Liver (tissue), 8 donors: ENCODE measurements at regions not wholly inside any gene's neighbourhood (a gene's known extent, or its start where the extent isn't known, plus 50 kb on each side); places are given as distances from the start of the nearest gene placed in this dataset.

Experiments
- DNase-seq: peaks from one replicate; pipeline ENCODE4 v3.0.0-alpha.2; 2017; ENCODE audit warnings: low spot score
- H3K27ac ChIP-seq, 2 donors: one replicate each; pipeline ENCODE4 v1.7.0; 2013; ENCODE audit warnings: inconsistent platforms in 2 of 2, low read length in 2 of 2, control low read depth in 1 of 2, low read depth in 1 of 2, mild to moderate bottlenecking in 1 of 2
- H3K27me3 ChIP-seq, 4 donors: one replicate each; pipeline versions ENCODE4 v1.6.1 to v1.7.0; 2013; ENCODE audit warnings: low read length in 3 of 4, inconsistent platforms in 1 of 4, mild to moderate bottlenecking in 1 of 4, moderate library complexity in 1 of 4; ENCODE audit not compliant: control insufficient read depth in 4 of 4, insufficient read depth in 4 of 4
- H3K36me3 ChIP-seq, 4 donors: one replicate each; pipeline versions ENCODE4 v1.6.1 to v1.7.0; 2013; ENCODE audit warnings: low read length in 3 of 4, mild to moderate bottlenecking in 3 of 4, low read depth in 1 of 4, moderate library complexity in 1 of 4; ENCODE audit not compliant: control insufficient read depth in 4 of 4, insufficient read depth in 3 of 4
- H3K4me1 ChIP-seq, 4 donors: one replicate each; pipeline versions ENCODE4 v1.6.1 to v1.7.0; 2013; ENCODE audit warnings: low read length in 3 of 4, mild to moderate bottlenecking in 3 of 4, moderate library complexity in 1 of 4; ENCODE audit not compliant: control insufficient read depth in 4 of 4, insufficient read depth in 4 of 4
- H3K4me3 ChIP-seq, 3 donors: one replicate each; pipeline versions ENCODE4 v1.6.1 to v1.7.0; 2013; ENCODE audit warnings: low read length in 3 of 3, control low read depth in 1 of 3, low read depth in 1 of 3, mild to moderate bottlenecking in 1 of 3
- H3K9ac ChIP-seq, 2 donors: one replicate each; pipeline ENCODE4 v1.7.0; 2013; ENCODE audit warnings: low read length in 2 of 2, mild to moderate bottlenecking in 2 of 2, moderate library complexity in 2 of 2, control low read depth in 1 of 2, low read depth in 1 of 2
- H3K9me3 ChIP-seq, 4 donors: one replicate each; pipeline versions ENCODE4 v1.6.1 to v1.7.0; 2013; ENCODE audit warnings: low read length in 3 of 4; ENCODE audit not compliant: control insufficient read depth in 4 of 4
- ATF3 ChIP-seq: IDR thresholded peaks from 2 replicates; pipeline ENCODE4 v1.6.1; 2016; ENCODE audit warnings: antibody characterized with exemption
- CTCF ChIP-seq: fragments of 150-350 bp; IDR thresholded peaks from 2 replicates; pipeline ENCODE4 v1.5.1; 2017; ENCODE audit warnings: improper control_type of control experiment, low read depth, low read length; ENCODE audit not compliant: missing input control
- EGR1 ChIP-seq, 2 donors: IDR thresholded peaks; 2 replicates each; pipeline ENCODE4 v1.6.1; 2016 to 2018; ENCODE audit warnings: antibody characterized with exemption in 2 of 2, low read depth in 2 of 2
- GABPA ChIP-seq, 2 donors: IDR thresholded peaks in 1 of 2; conservative IDR thresholded peaks in 1 of 2; 2 replicates each; pipeline ENCODE4 v1.6.1; 2016; ENCODE audit warnings: antibody characterized with exemption in 2 of 2, mild to moderate bottlenecking in 1 of 2, moderate library complexity in 1 of 2
- HNF4A ChIP-seq, 2 donors: conservative IDR thresholded peaks; 2 replicates each; pipeline ENCODE4 v1.6.1; 2016; ENCODE audit warnings: antibody characterized with exemption in 2 of 2, mild to moderate bottlenecking in 2 of 2
- HNF4G ChIP-seq: IDR thresholded peaks from 2 replicates; pipeline ENCODE4 v1.6.1; 2016; ENCODE audit warnings: antibody characterized with exemption
- JUND ChIP-seq, 2 donors: IDR thresholded peaks; 2 replicates each; pipeline ENCODE4 v1.6.1; 2016; ENCODE audit warnings: antibody characterized with exemption in 2 of 2
- MAX ChIP-seq: IDR thresholded peaks from 2 replicates; pipeline ENCODE4 v1.6.1; 2016; ENCODE audit warnings: antibody characterized with exemption
- NR2F2 ChIP-seq: IDR thresholded peaks from 2 replicates; pipeline ENCODE4 v1.6.1; 2016; ENCODE audit warnings: antibody characterized with exemption
- RAD21 ChIP-seq, 2 donors: IDR thresholded peaks; 2 replicates each; pipeline ENCODE4 v1.6.1; 2016; ENCODE audit warnings: antibody characterized with exemption in 2 of 2, mild to moderate bottlenecking in 2 of 2
- REST ChIP-seq: IDR thresholded peaks from 2 replicates; pipeline ENCODE4 v1.6.1; 2016; ENCODE audit warnings: antibody characterized with exemption, mild to moderate bottlenecking
- RXRA ChIP-seq, 2 donors: IDR thresholded peaks; 2 replicates each; pipeline ENCODE4 v1.6.1; 2017 to 2018; ENCODE audit warnings: antibody characterized with exemption in 2 of 2, mild to moderate bottlenecking in 1 of 2
- SP1 ChIP-seq: IDR thresholded peaks from 2 replicates; pipeline ENCODE4 v1.6.1; 2018; ENCODE audit warnings: antibody characterized with exemption, mild to moderate bottlenecking
- TAF1 ChIP-seq: conservative IDR thresholded peaks from 2 replicates; pipeline ENCODE4 v1.6.1; 2016; ENCODE audit warnings: antibody characterized with exemption, mild to moderate bottlenecking
- YY1 ChIP-seq: IDR thresholded peaks from 2 replicates; pipeline ENCODE4 v1.6.1; 2016; ENCODE audit warnings: antibody characterized with exemption, mild to moderate bottlenecking
- ZBTB33 ChIP-seq: IDR thresholded peaks from 2 replicates; pipeline ENCODE4 v1.6.1; 2016; ENCODE audit warnings: antibody characterized with exemption
- WGBS: extraction: QIAGEN DNeasy Blood & Tissue Kit; methylation state at CpG from one replicate; pipeline ENCODE4 v1.1.7; 2013; 5-methylcytosine and 5-hydroxymethylcytosine counted together
- donor health status: healthy.
- donor health status: healthy.
- donor health status: healthy.
- donor health status: healthy.
- donor health status: healthy.

GRCh38 chr15:55003965-55004873, 192.5 kb downstream of the RSL24D1 start:
- peaks cover 0 to 2% (median 0%) of the 10 kb centered on the region in 4 donors for H3K9me3 ChIP-seq
- H3K4me1 ChIP-seq = no peaks in the 10 kb centered on the region
- WGBS = 65% methylated on average over 9 of the region's 9 CpGs
- H3K27ac ChIP-seq = no peak overlapping the region
- H3K4me3 ChIP-seq = no peak overlapping the region
- TF ChIP-seq MAX (no peak), TAF1 (no peak), ZBTB33 (no peak), RXRA (IDR thresholded peaks at IDR 0.05) (no peak), YY1 (no peak), JUND (IDR thresholded peaks at IDR 0.05) (no peak), EGR1 (IDR thresholded peaks at IDR 0.05; ENCODE audit: low read depth in 2 of 2) (no peak), REST (no peak), ATF3 (no peak), CTCF (no peak), NR2F2 (no peak), RAD21 (IDR thresholded peaks at IDR 0.05) (no peak)
- no peaks in the 10 kb centered on the region for H3K36me3 ChIP-seq
- DNase-seq = no peak
- no peak overlapping the region for H3K9ac ChIP-seq
- H3K27me3 ChIP-seq = no peaks in the 10 kb centered on the region

GRCh38 chr15:54998661-54999060, 198.1 kb downstream of the RSL24D1 start:
- DNase-seq = no peak
- Histone ChIP-seq H3K9me3 (no peaks in the 10 kb centered on the region), H3K36me3 (no peaks in the 10 kb centered on the region), H3K27me3 (no peaks in the 10 kb centered on the region), H3K27ac (no peak overlapping the region), H3K4me1 (no peaks in the 10 kb centered on the region), H3K9ac (no peak overlapping the region), H3K4me3 (no peak overlapping the region)
- WGBS = 81% methylated on average over 1 of the region's 1 CpG
- no peak for TF ChIP-seq MAX
- no peak for TF ChIP-seq RAD21 (IDR thresholded peaks at IDR 0.05)
- TF ChIP-seq RXRA (IDR thresholded peaks at IDR 0.05) = no peak
- no peak for TF ChIP-seq HNF4G
- TF ChIP-seq REST = no peak
- no peak for TF ChIP-seq GABPA (IDR thresholded peaks at IDR 0.05 in 1 of 2, conservative IDR thresholded peaks at IDR 0.05 in 1 of 2)
- TF ChIP-seq HNF4A (conservative IDR thresholded peaks at IDR 0.05) = no peak
- TF ChIP-seq YY1 = no peak
- TF ChIP-seq SP1 = no peak
